Tibial nerve (tissue), 4 donors: ENCODE measurements at regions not wholly inside any gene's neighbourhood (a gene's known extent, or its start where the extent isn't known, plus 50 kb on each side); places are given as distances from the start of the nearest gene placed in this dataset.

Experiments used
- CTCF ChIP-seq, 5 experiments: fragments of 200-600 bp in 3 of 5; fragments of 450-650 bp in 2 of 5; sonication (generic) in 3 of 5; IDR thresholded peaks; one replicate each; pipeline ENCODE4 v1.5.1; 2016 to 2019; ENCODE audit warnings: antibody characterized with exemption in 5 of 5, mild to moderate bottlenecking in 3 of 5, moderate library complexity in 2 of 5
- EP300 ChIP-seq, 2 donors: sonication (generic); formaldehyde crosslinking; IDR thresholded peaks; one replicate each; pipeline ENCODE4 v1.6.1; 2017; ENCODE audit warnings: antibody characterized with exemption in 2 of 2, mild to moderate bottlenecking in 1 of 2
- POLR2A ChIP-seq, 2 donors: fragments of 450-650 bp; IDR thresholded peaks; one replicate each; pipeline ENCODE4 v1.6.1; 2017; ENCODE audit warnings: antibody characterized with exemption in 2 of 2, mild to moderate bottlenecking in 2 of 2, moderate library complexity in 2 of 2

- TF ChIP-seq CTCF (IDR thresholded peaks at IDR 0.05): no peak
- no peak for TF ChIP-seq EP300 (IDR thresholded peaks at IDR 0.05)
- no peak for TF ChIP-seq POLR2A (IDR thresholded peaks at IDR 0.05)
Measured at GRCh38 chr6:106785298-106785697, 155.9 kb downstream of the QRSL1 start.
